GM23248 (cell line): ENCODE measurements at regions not wholly inside any gene's neighbourhood (a gene's known extent, or its start where the extent isn't known, plus 50 kb on each side); places are given as distances from the start of the nearest gene placed in this dataset.

Experiments
- EZH2 ChIP-seq: fragments of 200-600 bp; sonication (generic); IDR thresholded peaks from 2 replicates; pipeline ENCODE4 v1.6.1; 2018; ENCODE audit warnings: antibody characterized with exemption, mild to moderate bottlenecking; ENCODE audit not compliant: insufficient read depth, poor library complexity, severe bottlenecking
- EZH2phosphoT487 ChIP-seq: fragments of 200-600 bp; sonication (generic); IDR thresholded peaks from 2 replicates; pipeline ENCODE4 v1.6.1; 2018; ENCODE audit warnings: antibody characterized with exemption, moderate library complexity, mild to moderate bottlenecking, low read depth; ENCODE audit not compliant: insufficient read depth

DNA sequence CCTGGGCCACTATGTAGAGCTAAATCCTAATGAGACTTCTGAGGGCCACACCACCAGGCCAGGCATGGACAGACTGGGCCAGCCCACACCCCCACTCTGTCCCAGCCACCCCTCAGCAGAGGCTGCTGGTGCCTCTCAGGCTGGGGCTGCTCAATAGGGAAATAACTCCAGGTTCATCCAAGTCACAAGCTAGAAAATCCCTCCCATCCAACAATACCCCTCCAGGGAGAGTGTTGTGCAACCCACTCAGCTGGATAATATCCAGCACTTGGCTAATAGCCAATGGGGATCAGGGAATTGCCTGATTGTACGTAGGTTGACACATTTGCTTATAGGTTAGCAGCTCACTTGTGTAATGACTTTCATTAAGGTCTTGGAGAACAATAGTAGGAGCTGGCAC lies 64.1 kb upstream of the WNT11 start:
- no peak for TF ChIP-seq EZH2phosphoT487
- TF ChIP-seq EZH2: no peak
